Smooth muscle cell (in vitro differentiated cells): ENCODE measurements at regions not wholly inside any gene's neighbourhood (a gene's known extent, or its start where the extent isn't known, plus 50 kb on each side); places are given as distances from the start of the nearest gene placed in this dataset.

Experiments
- DNase-seq: peaks from one replicate; lab custom pipeline; 2025; ENCODE audit not compliant: unreplicated experiment; lab: John Stamatoyannopoulos, UW
- H2AFZ ChIP-seq: fragments of 200-600 bp; sonication (generic); 2 replicates; pipeline ENCODE4 v1.6.0; 2016; ENCODE audit warnings: antibody characterized with exemption, low read depth, mild to moderate bottlenecking
- H3F3A ChIP-seq: fragments of 200-600 bp; sonication (generic); 2 replicates; pipeline ENCODE4 v1.6.0; 2017; ENCODE audit warnings: antibody characterized with exemption, low read depth
- H3K27ac ChIP-seq: fragments of 200-600 bp; sonication (generic); 2 replicates; pipeline ENCODE4 v1.5.1; 2016; ENCODE audit warnings: low read depth, mild to moderate bottlenecking
- H3K27me3 ChIP-seq: fragments of 200-600 bp; sonication (generic); 2 replicates; pipeline ENCODE4 v1.6.1; 2016; ENCODE audit warnings: low read depth, mild to moderate bottlenecking
- H3K36me3 ChIP-seq: fragments of 200-600 bp; sonication (generic); 2 replicates; pipeline ENCODE4 v1.5.1; 2016; ENCODE audit warnings: low read depth
- H3K4me1 ChIP-seq: fragments of 200-600 bp; sonication (generic); 2 replicates; pipeline ENCODE4 v1.5.1; 2016; ENCODE audit warnings: low read depth
- H3K4me2 ChIP-seq: fragments of 200-600 bp; sonication (generic); 2 replicates; pipeline ENCODE4 v1.6.0; 2016; ENCODE audit warnings: mild to moderate bottlenecking
- H3K4me3 ChIP-seq: fragments of 200-600 bp; sonication (generic); 2 replicates; pipeline ENCODE4 v1.5.1; 2016; ENCODE audit warnings: mild to moderate bottlenecking
- H3K79me2 ChIP-seq: fragments of 200-600 bp; sonication (generic); 2 replicates; pipeline ENCODE4 v1.6.0; 2016; ENCODE audit warnings: low read depth, mild to moderate bottlenecking
- H3K9ac ChIP-seq: fragments of 200-600 bp; sonication (generic); 2 replicates; pipeline ENCODE4 v1.6.0; 2016; ENCODE audit warnings: low read depth
- H3K9me3 ChIP-seq: fragments of 200-600 bp; sonication (generic); replicated peaks from 2 replicates; pipeline ENCODE4 v1.5.1; 2016; ENCODE audit warnings: low read depth
- H4K20me1 ChIP-seq: fragments of 200-600 bp; sonication (generic); 2 replicates; pipeline ENCODE4 v1.6.0; 2016; ENCODE audit warnings: low read depth
- CTCF ChIP-seq: fragments of 200-600 bp; sonication (generic); IDR thresholded peaks from 2 replicates; pipeline ENCODE4 v1.5.1; 2017; ENCODE audit warnings: borderline replicate concordance, mild to moderate bottlenecking, antibody characterized with exemption; ENCODE audit not compliant: insufficient read depth, poor library complexity, severe bottlenecking
- WGBS: methylation state at CpG from one replicate; pipeline ENCODE4 v1.1.7; 2016; ENCODE audit warnings: low lambda C conversion rate; 5-methylcytosine and 5-hydroxymethylcytosine counted together

GRCh38 chr9:107625383-107625984, 135.9 kb upstream of the KLF4 start:
- H3K36me3 ChIP-seq = no peaks in the 10 kb centered on the region
- no peak for DNase-seq
- no peak overlapping the region for H3K9ac ChIP-seq
- no peaks in the 10 kb centered on the region for H3K79me2 ChIP-seq
- no peak for TF ChIP-seq CTCF
- no peak overlapping the region for H3K4me3 ChIP-seq
- H3K27ac ChIP-seq = no peak overlapping the region
- H4K20me1 ChIP-seq = no peaks in the 10 kb centered on the region
- H3K27me3 ChIP-seq = no peaks in the 10 kb centered on the region
- 90% methylated on average over 7 of the region's 7 CpGs for WGBS
- no peak overlapping the region for H3K4me2 ChIP-seq
- no peak overlapping the region for H2AFZ ChIP-seq
- H3K4me1 ChIP-seq = no peaks in the 10 kb centered on the region
- H3K9me3 ChIP-seq = no peaks in the 10 kb centered on the region
- H3F3A ChIP-seq = no peaks in the 10 kb centered on the region

DNA sequence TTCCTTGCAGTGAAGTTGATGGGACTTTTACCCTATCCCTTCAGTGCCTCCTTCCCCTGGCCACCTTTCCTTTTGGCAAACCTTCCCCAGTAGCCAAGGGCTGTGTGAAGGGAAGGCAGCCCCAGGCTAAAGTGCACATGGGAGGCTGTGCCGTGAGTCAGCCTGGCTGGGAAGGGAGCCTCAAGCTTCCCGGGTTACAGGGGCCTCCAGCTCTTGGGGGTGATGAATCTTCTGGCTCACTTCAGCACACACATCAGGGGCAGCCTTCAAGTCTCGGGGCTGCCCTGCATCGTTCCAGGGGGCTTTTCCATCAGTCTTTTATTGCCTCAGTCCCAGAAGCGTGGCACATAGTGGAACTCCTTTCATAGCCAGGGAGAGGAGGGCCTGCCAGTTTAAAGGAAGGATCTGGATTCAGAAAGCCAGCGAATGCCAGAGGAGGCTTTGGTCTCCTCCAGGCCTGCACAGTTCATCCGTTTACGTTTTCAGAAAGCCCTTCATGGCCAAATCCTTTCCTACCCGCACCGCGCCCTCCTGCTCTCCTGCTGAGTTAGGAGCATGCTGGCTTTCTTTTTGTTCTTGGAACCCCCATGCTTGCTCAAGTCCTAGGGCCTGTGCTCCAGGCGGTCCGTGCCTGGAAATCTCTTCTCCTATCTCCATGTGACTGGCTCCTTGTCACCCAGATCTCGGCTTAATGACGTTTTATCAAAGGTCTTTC, 134.8 kb upstream of the KLF4 start:
- Histone ChIP-seq H3K4me1 (no peaks in the 10 kb centered on the region), H3K9me3 (no peaks in the 10 kb centered on the region), H3K79me2 (no peaks in the 10 kb centered on the region), H3K27ac (no peak overlapping the region), H2AFZ (peak overlapping the region; percentile 7), H3F3A (no peaks in the 10 kb centered on the region), H3K4me2 (no peak overlapping the region), H3K4me3 (no peak overlapping the region), H3K9ac (no peak overlapping the region), H3K27me3 (no peaks in the 10 kb centered on the region), H4K20me1 (no peaks in the 10 kb centered on the region), H3K36me3 (no peaks in the 10 kb centered on the region)
- 68% methylated on average over 15 of the region's 15 CpGs for WGBS
- TF ChIP-seq CTCF = no peak
- no peak for DNase-seq

- H3K36me3 ChIP-seq = no peaks in the 10 kb centered on the region
- no peaks in the 10 kb centered on the region for H4K20me1 ChIP-seq
- H3K9me3 ChIP-seq = no peaks in the 10 kb centered on the region
- H3K79me2 ChIP-seq = no peaks in the 10 kb centered on the region
- H3F3A ChIP-seq = no peaks in the 10 kb centered on the region
- no peaks in the 10 kb centered on the region for H3K27me3 ChIP-seq
- no peak overlapping the region for H3K4me2 ChIP-seq
- H3K4me1 ChIP-seq = no peaks in the 10 kb centered on the region
- 89% methylated on average over 4 of the region's 4 CpGs for WGBS
- no peak overlapping the region for H3K27ac ChIP-seq
- no peak overlapping the region for H3K9ac ChIP-seq
- no peak for DNase-seq
- H2AFZ ChIP-seq = no peak overlapping the region
- TF ChIP-seq CTCF = no peak
- H3K4me3 ChIP-seq = no peak overlapping the region
These were observed 131.9 kb upstream of the KLF4 start for GRCh38 chr9:107621436-107621835.

DNA sequence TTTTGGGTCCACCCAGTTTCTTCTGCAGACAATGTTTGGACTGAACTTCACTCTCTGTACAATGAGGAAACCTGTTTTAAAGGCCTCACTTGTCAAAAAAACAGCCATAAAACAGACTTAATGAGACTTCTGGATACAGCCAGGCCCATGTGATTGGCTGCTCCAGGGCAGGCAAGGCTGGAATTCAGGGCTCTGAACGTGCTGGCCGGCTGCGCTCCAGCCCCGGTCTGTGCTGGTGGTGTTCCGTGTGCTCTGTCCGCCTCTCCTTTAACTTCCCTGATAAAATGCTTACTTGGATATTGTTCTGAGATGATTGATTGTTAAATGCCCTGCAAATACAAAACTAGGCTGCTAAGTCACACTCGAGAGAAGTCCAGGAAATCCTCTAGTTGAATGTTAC, 131.2 kb upstream of the KLF4 start:
- H3K36me3 ChIP-seq = no peaks in the 10 kb centered on the region
- no peaks in the 10 kb centered on the region for H4K20me1 ChIP-seq
- no peaks in the 10 kb centered on the region for H3K4me1 ChIP-seq
- H2AFZ ChIP-seq = peak overlapping the region; percentile 9
- WGBS = 29% methylated on average over 7 of the region's 7 CpGs
- H3K9me3 ChIP-seq = no peaks in the 10 kb centered on the region
- H3F3A ChIP-seq = no peaks in the 10 kb centered on the region
- H3K79me2 ChIP-seq = no peaks in the 10 kb centered on the region
- no peak overlapping the region for H3K4me2 ChIP-seq
- no peak overlapping the region for H3K4me3 ChIP-seq
- no peak overlapping the region for H3K9ac ChIP-seq
- no peaks in the 10 kb centered on the region for H3K27me3 ChIP-seq
- no peak for DNase-seq
- no peak overlapping the region for H3K27ac ChIP-seq
- no peak for TF ChIP-seq CTCF
